GM06990 (cell line): ENCODE measurements at regions not wholly inside any gene's neighbourhood (a gene's known extent, or its start where the extent isn't known, plus 50 kb on each side); places are given as distances from the start of the nearest gene placed in this dataset.
"Not testable (repeated sequence)": the region's sequence is repeated elsewhere in the genome, so short reads cannot be mapped to it uniquely, and the experiment has no call there.

Experiments
- DNase-seq: peaks from one replicate; pipeline ENCODE4 v3.0.0-alpha.2; 2011; ENCODE audit not compliant: insufficient read length; ENCODE audit errors: extremely low read depth
- H3K27me3 ChIP-seq: replicated peaks from 2 replicates; pipeline ENCODE4 v1.6.0; 2011; ENCODE audit warnings: low read length; ENCODE audit not compliant: control insufficient read depth, insufficient read depth
- H3K36me3 ChIP-seq: 2 replicates; pipeline ENCODE4 v1.5.1; 2011; ENCODE audit warnings: low read length; ENCODE audit not compliant: control insufficient read depth, insufficient read depth
- H3K4me3 ChIP-seq: replicated peaks from 2 replicates; pipeline ENCODE4 v1.5.1; 2011; ENCODE audit warnings: low read depth, mild to moderate bottlenecking, control low read depth, low read length
- TF ChIP-seq, protein P1 (sequence below): IDR thresholded peaks from 2 replicates; pipeline ENCODE4 v1.5.1; 2011; ENCODE audit warnings: low read length, control low read depth, mild to moderate bottlenecking, inconsistent platforms; ENCODE audit not compliant: insufficient read depth, poor library complexity, severe bottlenecking

DNA sequence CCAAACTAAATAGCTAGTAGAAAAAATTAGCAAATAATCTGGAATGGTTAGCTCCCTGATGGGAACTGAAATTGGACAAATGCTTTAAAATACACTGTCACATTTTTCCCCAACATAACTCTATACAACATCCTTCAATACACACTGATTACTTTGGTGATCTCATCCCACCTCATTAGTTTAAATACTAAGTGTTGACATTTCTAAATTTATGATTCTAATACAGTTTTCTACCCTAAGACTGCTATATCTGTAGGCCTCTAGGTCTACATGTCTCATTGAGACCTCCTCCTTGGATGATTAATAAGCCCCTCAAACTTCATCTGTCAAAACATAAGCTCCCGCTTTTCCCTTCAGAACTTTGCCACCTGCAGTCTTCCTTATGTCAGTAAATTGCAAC lies 80.7 kb upstream of the SLITRK5 start:
- no peak overlapping the region for H3K4me3 ChIP-seq
- TF ChIP-seq, protein P1, sequence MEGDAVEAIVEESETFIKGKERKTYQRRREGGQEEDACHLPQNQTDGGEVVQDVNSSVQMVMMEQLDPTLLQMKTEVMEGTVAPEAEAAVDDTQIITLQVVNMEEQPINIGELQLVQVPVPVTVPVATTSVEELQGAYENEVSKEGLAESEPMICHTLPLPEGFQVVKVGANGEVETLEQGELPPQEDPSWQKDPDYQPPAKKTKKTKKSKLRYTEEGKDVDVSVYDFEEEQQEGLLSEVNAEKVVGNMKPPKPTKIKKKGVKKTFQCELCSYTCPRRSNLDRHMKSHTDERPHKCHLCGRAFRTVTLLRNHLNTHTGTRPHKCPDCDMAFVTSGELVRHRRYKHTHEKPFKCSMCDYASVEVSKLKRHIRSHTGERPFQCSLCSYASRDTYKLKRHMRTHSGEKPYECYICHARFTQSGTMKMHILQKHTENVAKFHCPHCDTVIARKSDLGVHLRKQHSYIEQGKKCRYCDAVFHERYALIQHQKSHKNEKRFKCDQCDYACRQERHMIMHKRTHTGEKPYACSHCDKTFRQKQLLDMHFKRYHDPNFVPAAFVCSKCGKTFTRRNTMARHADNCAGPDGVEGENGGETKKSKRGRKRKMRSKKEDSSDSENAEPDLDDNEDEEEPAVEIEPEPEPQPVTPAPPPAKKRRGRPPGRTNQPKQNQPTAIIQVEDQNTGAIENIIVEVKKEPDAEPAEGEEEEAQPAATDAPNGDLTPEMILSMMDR: no peak
- DNase-seq: no peak
- H3K27me3 ChIP-seq: no peaks in the 10 kb centered on the region
- H3K36me3 ChIP-seq: no peaks in the 10 kb centered on the region

DNA sequence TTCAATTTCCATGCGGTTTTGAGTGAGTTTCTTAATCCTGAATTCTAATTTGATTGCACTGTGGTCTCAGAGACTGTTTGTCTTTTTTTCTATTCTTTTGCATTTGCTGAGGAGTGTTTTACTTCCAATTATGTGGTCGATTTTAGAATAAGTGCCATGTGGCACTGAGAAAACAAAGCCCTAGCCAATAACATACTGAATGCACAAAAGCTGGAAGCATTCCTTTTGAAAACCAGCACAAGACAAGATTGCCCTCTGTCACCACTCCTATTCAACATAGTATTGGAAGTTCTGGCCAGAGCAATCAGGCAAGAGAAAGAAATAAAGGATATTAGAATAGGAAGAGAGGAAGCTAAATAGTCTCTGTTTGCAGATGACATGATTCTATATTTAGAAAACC lies 66.7 kb upstream of the SLITRK5 start:
- H3K36me3 ChIP-seq, H3K4me3 ChIP-seq, DNase-seq, H3K27me3 ChIP-seq: not testable (repeated sequence)

DNA sequence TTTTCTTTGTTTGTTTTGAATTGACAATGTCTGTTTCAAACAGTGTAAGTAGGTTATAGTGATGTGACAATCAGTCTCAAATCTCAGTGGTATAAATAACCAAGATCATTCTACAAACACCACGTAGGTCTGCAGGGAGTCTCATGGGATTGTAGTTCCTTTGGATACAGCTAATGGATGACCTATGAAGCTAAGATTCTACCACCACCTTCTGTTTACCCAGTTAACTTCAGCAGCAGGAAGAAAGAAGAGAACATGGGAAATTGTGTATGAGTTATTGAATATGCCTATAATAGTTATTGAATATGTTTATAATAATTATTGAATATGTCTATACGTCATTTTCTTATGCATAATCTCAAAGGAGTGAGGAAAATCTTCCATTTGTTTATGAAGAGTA lies 63.9 kb upstream of the SLITRK5 start:
- H3K36me3 ChIP-seq: no peaks in the 10 kb centered on the region
- no peak overlapping the region for H3K4me3 ChIP-seq
- DNase-seq: no peak
- TF ChIP-seq, protein P1: no peak
- no peaks in the 10 kb centered on the region for H3K27me3 ChIP-seq

DNA sequence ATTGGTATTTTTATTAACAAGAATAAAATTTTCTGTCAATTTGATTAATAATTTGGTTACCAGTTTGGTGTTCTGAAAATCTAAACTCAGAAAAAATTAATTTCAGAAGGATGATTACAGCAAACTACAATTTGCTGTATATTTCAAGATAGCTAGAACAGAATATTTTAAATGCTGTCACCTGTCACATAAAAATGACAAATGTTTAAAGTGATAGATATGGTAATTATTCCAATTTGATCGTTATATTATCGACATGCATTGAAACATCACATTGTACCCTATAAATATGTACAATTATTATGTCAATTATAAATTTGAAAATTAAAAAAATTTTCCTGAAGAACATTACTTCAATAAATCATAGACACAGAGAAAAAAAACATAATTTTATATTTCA lies 56.9 kb upstream of the SLITRK5 start:
- no peak for DNase-seq
- Histone ChIP-seq H3K36me3 (no peaks in the 10 kb centered on the region), H3K4me3 (no peak overlapping the region), H3K27me3 (no peaks in the 10 kb centered on the region)
- TF ChIP-seq, protein P1: no peak
